ENCODE measurements at regions not wholly inside any gene's neighbourhood (a gene's known extent, or its start where the extent isn't known, plus 50 kb on each side); places are given as distances from the start of the nearest gene placed in this dataset.

DNA sequence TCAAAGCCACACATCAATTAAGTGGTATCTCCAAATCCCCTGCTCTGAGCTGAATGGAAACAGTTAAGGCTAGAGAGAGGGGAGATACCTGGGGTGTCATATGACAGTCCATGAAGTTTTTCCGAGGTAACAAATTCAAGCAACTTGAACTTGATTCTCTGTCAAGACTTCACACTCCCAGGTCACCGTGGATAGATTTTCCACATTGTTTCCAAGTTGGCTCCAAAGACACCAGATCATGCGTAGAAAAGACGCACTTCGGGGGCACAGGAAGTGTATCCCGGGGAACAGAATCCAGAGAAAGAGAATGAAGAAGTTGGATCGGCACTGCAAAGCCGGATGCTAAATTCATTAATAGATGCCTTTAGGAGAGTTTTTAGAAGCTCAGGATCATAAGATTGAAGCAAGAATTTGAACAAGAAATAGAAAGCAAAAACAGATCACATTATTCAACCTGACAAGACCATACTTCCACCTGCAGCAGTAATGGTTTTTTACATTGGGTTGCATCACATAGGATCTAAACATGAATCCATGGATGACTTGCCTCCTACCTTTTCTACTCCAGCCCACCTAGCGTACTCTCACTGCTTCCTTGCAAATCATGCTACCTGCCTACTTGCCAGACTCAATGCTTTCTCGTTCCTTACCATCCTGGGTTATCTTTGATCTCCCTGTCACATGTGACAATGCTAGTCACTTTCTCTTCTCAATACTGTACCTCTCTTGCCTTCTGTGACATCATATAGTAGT, 253.0 kb upstream of the ADAMTS9 start:
- no peaks in the 10 kb centered on the region for H3K36me3 ChIP-seq
- no peak overlapping the region for H3K27ac ChIP-seq
- H3K4me3 ChIP-seq, result no peak overlapping the region
- no peaks in the 10 kb centered on the region for H3K9me3 ChIP-seq (ENCODE audit: low read depth)
- no peak for DNase-seq (ENCODE audit: low read depth in 1 of 2, low spot score in 1 of 2)
- TF ChIP-seq, protein P1, sequence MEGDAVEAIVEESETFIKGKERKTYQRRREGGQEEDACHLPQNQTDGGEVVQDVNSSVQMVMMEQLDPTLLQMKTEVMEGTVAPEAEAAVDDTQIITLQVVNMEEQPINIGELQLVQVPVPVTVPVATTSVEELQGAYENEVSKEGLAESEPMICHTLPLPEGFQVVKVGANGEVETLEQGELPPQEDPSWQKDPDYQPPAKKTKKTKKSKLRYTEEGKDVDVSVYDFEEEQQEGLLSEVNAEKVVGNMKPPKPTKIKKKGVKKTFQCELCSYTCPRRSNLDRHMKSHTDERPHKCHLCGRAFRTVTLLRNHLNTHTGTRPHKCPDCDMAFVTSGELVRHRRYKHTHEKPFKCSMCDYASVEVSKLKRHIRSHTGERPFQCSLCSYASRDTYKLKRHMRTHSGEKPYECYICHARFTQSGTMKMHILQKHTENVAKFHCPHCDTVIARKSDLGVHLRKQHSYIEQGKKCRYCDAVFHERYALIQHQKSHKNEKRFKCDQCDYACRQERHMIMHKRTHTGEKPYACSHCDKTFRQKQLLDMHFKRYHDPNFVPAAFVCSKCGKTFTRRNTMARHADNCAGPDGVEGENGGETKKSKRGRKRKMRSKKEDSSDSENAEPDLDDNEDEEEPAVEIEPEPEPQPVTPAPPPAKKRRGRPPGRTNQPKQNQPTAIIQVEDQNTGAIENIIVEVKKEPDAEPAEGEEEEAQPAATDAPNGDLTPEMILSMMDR (IDR thresholded peaks at IDR 0.05; ENCODE audit: low read depth, low read length), result no peak
- H3K27me3 ChIP-seq, result no peaks in the 10 kb centered on the region
- H3K4me1 ChIP-seq (ENCODE audit: low read depth), result peaks cover 23% of the 10 kb centered on the region

DNA sequence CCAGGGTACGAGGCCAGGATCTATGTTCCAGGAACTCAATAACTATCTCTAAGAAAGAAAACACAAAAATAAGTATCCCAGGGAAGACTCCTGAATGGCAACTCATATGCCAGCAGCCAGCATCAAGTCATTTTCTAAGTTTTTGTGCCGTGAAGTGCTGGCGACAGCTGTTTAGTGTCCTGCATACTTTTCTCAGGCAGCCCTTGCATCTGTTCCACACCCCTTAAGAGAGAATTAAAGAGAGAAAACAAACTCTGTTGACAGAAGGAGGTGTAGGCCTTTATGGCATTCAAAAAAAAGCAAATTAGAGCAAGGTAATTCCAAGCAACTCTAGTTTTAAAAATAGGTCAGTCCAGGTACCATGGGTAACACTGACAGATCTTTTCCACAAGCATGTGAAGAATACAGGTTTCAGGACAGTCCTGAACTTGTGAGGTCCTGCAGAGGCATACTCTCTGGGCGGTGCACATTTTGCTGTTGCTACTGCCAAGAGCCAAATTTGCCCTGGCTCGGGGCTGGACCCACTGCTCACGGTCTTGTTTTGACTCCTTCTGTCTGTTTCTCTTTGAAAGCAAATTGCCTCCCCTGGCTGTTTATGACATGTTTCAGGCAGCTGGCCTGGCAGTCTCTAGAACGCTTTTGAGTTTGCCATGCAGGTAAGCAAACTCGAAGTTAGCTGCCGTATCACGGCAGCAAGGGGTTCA, 252.1 kb upstream of the ADAMTS9 start:
- peaks cover 16% of the 10 kb centered on the region for H3K4me1 ChIP-seq (ENCODE audit: low read depth)
- TF ChIP-seq, protein P1 (IDR thresholded peaks at IDR 0.05; ENCODE audit: low read depth, low read length), result no peak
- H3K27ac ChIP-seq, result peak overlapping the region; percentile 14
- H3K4me3 ChIP-seq, result no peak overlapping the region
- no peak for DNase-seq (ENCODE audit: low read depth in 1 of 2, low spot score in 1 of 2)
- H3K9me3 ChIP-seq (ENCODE audit: low read depth), result no peaks in the 10 kb centered on the region
- H3K27me3 ChIP-seq, result no peaks in the 10 kb centered on the region
- H3K36me3 ChIP-seq, result no peaks in the 10 kb centered on the region

DNA sequence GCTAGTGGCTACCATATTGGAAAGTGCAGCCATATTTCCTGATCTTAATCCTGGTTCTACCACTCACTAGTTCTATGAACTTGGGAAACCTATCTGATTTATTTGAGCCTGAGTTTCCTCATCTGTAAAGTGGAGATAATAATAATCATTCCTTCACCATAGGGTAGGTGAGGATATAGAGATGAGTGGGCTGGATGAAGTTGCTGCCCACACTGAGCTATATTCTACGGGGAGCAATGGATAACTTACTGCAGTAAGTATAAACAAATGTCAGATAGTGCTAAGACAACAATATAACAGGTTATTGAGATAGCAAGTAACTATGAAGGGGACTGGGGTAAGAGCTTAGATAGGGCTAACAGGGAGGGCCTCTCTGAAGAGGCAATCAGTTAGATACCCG, 251.5 kb upstream of the ADAMTS9 start:
- TF ChIP-seq, protein P1 (IDR thresholded peaks at IDR 0.05; ENCODE audit: low read depth, low read length), result no peak
- Histone ChIP-seq H3K9me3 (ENCODE audit: low read depth) (no peaks in the 10 kb centered on the region), H3K27ac (no peak overlapping the region), H3K27me3 (no peaks in the 10 kb centered on the region), H3K36me3 (no peaks in the 10 kb centered on the region), H3K4me3 (no peak overlapping the region), H3K4me1 (ENCODE audit: low read depth) (peaks cover 12% of the 10 kb centered on the region)
- DNase-seq (ENCODE audit: low read depth in 1 of 2, low spot score in 1 of 2), result no peak

DNA sequence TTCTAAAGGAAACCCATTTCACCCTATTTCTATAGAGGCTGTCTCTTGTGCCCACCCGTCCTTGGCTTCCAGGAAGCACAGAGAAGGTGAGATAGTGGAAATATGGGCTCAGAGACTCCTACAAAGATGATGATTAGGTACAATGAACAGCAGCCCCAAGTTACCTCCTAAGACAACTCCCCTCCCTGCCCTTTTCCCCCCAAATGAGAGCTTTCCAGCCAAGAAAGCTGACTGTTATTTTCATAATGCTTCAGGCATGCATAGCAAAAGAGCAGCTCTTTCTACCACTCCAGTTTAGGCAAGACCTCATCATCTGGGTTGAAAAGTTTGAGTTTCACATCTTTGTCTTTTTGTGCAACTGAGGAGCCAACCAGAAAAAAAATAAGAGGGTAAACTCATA, 248.8 kb upstream of the ADAMTS9 start:
- Histone ChIP-seq H3K27me3 (no peaks in the 10 kb centered on the region), H3K4me1 (ENCODE audit: low read depth) (peaks cover 12% of the 10 kb centered on the region), H3K9me3 (ENCODE audit: low read depth) (no peaks in the 10 kb centered on the region), H3K27ac (no peak overlapping the region), H3K4me3 (no peak overlapping the region), H3K36me3 (no peaks in the 10 kb centered on the region)
- TF ChIP-seq, protein P1 (IDR thresholded peaks at IDR 0.05; ENCODE audit: low read depth, low read length), result no peak
- DNase-seq (ENCODE audit: low read depth in 1 of 2, low spot score in 1 of 2), result no peak

DNA sequence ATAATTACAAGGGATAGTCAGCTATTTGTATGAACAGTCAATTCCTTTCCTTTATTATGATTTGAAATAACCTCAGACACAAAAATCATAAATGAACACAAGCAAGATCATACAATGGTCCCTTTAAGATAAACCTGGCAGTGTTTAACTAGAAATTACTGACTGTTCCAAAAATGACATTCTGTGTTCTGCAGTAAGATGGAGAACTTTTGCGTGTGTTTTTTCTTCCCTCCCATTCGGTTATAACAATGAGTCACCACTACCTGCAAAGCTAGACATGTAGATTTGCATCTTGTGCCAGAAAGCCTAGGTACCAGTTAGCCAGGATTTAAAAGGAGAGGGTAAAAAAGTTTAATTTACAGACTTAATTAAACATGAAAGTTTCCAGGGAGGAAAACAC, 248.2 kb upstream of the ADAMTS9 start:
- no peaks in the 10 kb centered on the region for H3K36me3 ChIP-seq
- no peak for DNase-seq (ENCODE audit: low read depth in 1 of 2, low spot score in 1 of 2)
- TF ChIP-seq, protein P1 (IDR thresholded peaks at IDR 0.05; ENCODE audit: low read depth, low read length), result no peak
- peaks cover 12% of the 10 kb centered on the region for H3K4me1 ChIP-seq (ENCODE audit: low read depth)
- H3K4me3 ChIP-seq, result no peak overlapping the region
- H3K27ac ChIP-seq, result no peak overlapping the region
- no peaks in the 10 kb centered on the region for H3K9me3 ChIP-seq (ENCODE audit: low read depth)
- no peaks in the 10 kb centered on the region for H3K27me3 ChIP-seq
